ENCODE measurements at regions not wholly inside any gene's neighbourhood (a gene's known extent, or its start where the extent isn't known, plus 50 kb on each side); places are given as distances from the start of the nearest gene placed in this dataset.

DNA sequence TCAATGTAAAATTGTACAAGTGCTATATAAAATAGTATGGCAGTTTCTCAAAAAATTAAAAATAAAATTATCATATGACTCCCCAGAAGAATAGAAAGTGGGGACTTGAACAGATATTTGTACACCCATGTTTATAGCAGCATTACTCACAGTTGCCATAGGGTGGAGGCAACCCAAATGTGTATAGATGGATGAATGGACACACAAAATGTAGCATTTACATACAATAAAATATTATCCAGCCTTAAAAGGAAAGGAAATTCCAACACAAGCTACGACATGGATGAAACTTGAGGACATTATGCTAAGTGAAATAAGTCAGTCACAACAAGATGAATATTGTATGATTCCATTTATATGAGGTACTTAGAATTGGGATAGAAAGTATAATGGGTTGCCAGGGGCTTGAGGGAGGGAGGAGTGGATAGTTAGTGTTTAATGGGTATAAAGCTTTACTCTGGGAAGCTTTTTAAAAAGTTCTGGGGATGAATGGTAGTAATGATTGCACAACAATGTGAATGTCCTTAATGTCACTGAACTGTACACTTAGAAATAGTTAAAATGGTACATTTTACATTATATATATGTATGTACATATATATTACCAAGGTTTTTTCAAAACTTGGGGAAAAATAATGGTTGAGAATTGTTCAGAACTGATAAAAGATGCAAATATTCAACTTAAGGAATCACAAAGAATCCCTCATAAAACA, 53.0 kb upstream of the ADORA3 start:
- DNase-seq (ENCODE audit: low read depth in 2 of 3, low spot score in 2 of 3): peak in 2 of 3 donors; percentile 3 to 4

DNA sequence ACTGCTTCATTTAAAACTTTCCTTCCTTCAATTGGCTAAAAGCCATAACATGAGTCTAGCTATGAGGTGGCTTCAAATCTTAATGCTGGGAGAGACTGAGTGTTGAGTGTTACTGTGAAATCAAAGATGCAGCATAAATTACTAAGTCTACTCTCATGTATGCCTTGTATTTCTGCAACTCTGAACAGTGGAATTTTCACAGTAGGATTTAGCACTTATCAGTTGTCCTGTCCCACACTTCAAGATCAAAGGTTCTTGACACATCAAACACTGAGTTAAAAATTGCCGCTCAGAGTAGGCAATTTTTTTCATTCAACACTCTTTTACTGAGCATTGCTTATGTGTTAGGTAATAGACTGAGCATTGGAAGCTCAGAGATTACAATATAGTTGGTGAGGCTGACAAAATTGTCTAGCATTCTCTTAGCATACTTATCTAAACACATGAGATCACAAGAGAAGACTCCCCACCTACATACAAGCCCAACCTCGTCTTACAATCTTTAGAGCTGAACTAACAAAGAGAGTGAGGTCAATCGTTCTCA, 56.4 kb upstream of the ADORA3 start:
- no peak for DNase-seq (ENCODE audit: low read depth in 2 of 3, low spot score in 2 of 3)

DNA sequence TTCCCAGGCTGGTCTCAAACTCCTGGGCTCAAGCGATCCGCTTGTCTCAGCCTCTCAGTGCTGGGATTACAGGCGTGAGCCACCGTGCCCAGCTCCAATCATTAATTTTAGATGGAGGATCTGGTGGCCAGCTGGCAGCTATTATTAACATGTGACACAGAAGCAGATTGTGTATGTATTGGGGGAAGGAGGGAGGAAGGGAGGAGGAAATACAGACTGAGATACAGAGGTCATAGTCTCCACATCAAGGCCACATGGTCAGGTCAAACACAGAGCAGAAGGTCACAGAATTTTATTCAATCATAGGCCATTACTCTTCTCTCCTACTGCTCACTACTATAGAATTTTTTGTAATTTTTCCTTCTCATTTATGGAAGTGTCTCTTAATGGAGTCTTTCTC, 57.9 kb upstream of the ADORA3 start:
- DNase-seq (ENCODE audit: low read depth in 2 of 3, low spot score in 2 of 3): no peak

DNA sequence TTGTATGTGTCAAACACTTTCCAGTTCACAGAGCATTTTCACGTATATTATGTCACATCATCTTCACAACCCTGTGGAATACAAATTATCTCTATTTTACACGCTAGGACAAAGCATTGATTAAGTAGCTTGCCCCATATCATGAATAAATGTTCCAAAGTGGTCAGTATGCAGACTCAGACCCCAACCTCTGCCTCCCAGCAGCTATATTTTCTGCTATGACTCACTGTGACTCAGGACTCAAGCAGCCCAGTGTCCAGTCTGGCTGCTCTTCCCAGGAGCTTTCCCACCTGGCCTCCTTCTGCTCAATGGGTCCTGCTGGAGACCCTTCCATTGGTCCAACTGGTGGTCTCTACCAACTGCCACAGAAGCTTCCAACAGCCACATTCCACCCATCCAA, 56.0 kb upstream of the RAP1A start:
- DNase-seq (ENCODE audit: low read depth in 2 of 3, low spot score in 2 of 3): no peak

DNA sequence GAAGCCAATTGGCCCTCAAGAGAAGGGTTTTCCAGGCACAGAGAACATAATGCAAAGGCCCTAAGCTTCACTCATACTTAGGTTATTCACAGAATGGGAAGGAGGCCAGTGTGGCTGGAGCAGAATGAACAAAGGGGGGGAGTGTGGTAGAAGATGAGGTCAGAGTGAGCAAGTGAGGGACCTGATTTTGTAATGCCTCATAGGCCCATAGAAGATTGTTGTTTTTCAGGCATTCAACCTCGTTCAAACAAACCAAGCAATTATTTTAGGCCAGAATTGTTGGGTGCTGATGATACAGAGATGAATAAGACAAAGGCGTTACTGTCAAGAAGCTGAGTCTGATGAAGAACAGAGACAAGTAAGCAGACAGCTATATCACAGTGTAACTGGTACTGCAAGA, 54.5 kb upstream of the RAP1A start:
- no peak for DNase-seq (ENCODE audit: low read depth in 2 of 3, low spot score in 2 of 3)

DNA sequence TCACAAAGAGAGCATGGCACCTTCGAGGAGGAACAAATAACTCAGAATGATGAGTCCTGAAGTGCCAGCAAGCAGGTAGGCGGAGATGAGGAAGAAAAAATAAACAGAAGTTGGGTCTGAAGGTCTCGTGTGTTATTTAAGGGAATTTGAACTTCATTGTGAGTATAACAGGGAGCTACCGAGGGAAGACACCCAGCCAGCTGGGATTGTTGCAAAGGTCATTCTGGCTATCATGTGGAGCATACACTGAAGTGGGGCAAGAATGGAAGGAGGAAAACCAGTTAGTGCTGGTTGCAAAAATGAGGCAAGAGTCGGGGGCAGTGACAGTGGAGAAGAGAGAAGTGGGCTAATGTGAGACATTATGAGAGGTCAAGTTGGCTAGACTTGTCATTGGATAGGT, 53.6 kb upstream of the RAP1A start:
- DNase-seq (ENCODE audit: low read depth in 2 of 3, low spot score in 2 of 3): no peak

DNA sequence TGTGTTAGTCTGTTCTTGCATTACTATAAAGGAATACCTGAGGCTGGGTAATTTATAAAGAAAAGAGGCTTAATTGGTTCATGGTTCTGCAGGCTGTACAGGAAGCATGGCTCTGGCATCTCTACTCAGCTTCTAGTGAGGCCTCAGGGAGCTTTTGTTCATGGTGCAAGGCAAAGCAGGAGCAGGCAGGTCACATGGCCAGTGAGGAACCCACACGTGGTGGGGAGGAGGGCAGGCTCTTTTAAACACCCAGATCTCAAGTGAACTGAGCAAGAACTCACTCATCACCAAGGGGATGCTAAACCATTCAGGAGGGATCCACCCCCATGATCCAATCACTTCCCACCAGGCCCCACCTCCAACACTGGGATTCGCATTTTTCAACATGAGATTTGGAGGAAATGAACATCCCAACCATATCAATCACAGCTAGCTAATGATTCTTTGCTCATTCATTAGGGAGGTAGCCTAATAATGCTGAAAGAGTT, 51.4 kb upstream of the RAP1A start:
- no peak for DNase-seq (ENCODE audit: low read depth in 2 of 3, low spot score in 2 of 3)
